ENCODE measurements at regions not wholly inside any gene's neighbourhood (a gene's known extent, or its start where the extent isn't known, plus 50 kb on each side); places are given as distances from the start of the nearest gene placed in this dataset.

- no peak for TF ChIP-seq JUND (IDR thresholded peaks at IDR 0.05; ENCODE audit: low read depth)
- DNase-seq (ENCODE audit: low read depth in 1 of 2, low spot score in 1 of 2) = no peak
- in situ Hi-C loops (cut with HindIII; ENCODE audit: low pct_unique_long_range_greater_than_20kb, low sequenced_read_pairs) = no loop called here
Measured at GRCh38 chr16:73923951-73924350, 372.7 kb upstream of the PSMD7 start.

GRCh38 chr16:73921295-73921694 is 375.3 kb upstream of the PSMD7 start:
- no peak for DNase-seq (ENCODE audit: low read depth in 1 of 2, low spot score in 1 of 2)
- TF ChIP-seq JUND (IDR thresholded peaks at IDR 0.05; ENCODE audit: low read depth) = no peak
- in situ Hi-C loops (cut with HindIII; ENCODE audit: low pct_unique_long_range_greater_than_20kb, low sequenced_read_pairs) = no loop called here

GRCh38 chr16:73916829-73917594 is 379.6 kb upstream of the PSMD7 start:
- in situ Hi-C loops (cut with HindIII; ENCODE audit: low pct_unique_long_range_greater_than_20kb, low sequenced_read_pairs) = no loop called here

GRCh38 chr16:73915935-73916334 is 380.7 kb upstream of the PSMD7 start:
- TF ChIP-seq JUND (IDR thresholded peaks at IDR 0.05; ENCODE audit: low read depth) = no peak

More at GRCh38 chr16:73916829-73917594, 379.6 kb upstream of the PSMD7 start:
- TF ChIP-seq JUND (IDR thresholded peaks at IDR 0.05; ENCODE audit: low read depth) = no peak
- no peak for DNase-seq (ENCODE audit: low read depth in 1 of 2, low spot score in 1 of 2)

GRCh38 chr16:73915140-73915539 is 381.5 kb upstream of the PSMD7 start:
- no peak for TF ChIP-seq JUND (IDR thresholded peaks at IDR 0.05; ENCODE audit: low read depth)
- in situ Hi-C loops (cut with HindIII; ENCODE audit: low pct_unique_long_range_greater_than_20kb, low sequenced_read_pairs) = no loop called here
- DNase-seq (ENCODE audit: low read depth in 1 of 2, low spot score in 1 of 2) = no peak

More at GRCh38 chr16:73915935-73916334, 380.7 kb upstream of the PSMD7 start:
- in situ Hi-C loops (cut with HindIII; ENCODE audit: low pct_unique_long_range_greater_than_20kb, low sequenced_read_pairs) = no loop called here
- DNase-seq (ENCODE audit: low read depth in 1 of 2, low spot score in 1 of 2) = no peak

- no peak for TF ChIP-seq JUND (IDR thresholded peaks at IDR 0.05; ENCODE audit: low read depth)
- in situ Hi-C loops (cut with HindIII; ENCODE audit: low pct_unique_long_range_greater_than_20kb, low sequenced_read_pairs) = no loop called here
- DNase-seq (ENCODE audit: low read depth in 1 of 2, low spot score in 1 of 2) = no peak
Measured at GRCh38 chr16:73912850-73913249, 383.8 kb upstream of the PSMD7 start.

GRCh38 chr16:73912281-73912680 is 384.3 kb upstream of the PSMD7 start:
- no peak for DNase-seq (ENCODE audit: low read depth in 1 of 2, low spot score in 1 of 2)
- in situ Hi-C loops (cut with HindIII; ENCODE audit: low pct_unique_long_range_greater_than_20kb, low sequenced_read_pairs) = no loop called here
- TF ChIP-seq JUND (IDR thresholded peaks at IDR 0.05; ENCODE audit: low read depth) = no peak

GRCh38 chr16:73909529-73910035 is 387.0 kb upstream of the PSMD7 start:
- in situ Hi-C loops (cut with HindIII; ENCODE audit: low pct_unique_long_range_greater_than_20kb, low sequenced_read_pairs) = no loop called here
- DNase-seq (ENCODE audit: low read depth in 1 of 2, low spot score in 1 of 2) = no peak
- TF ChIP-seq JUND (IDR thresholded peaks at IDR 0.05; ENCODE audit: low read depth) = no peak

- no peak for DNase-seq (ENCODE audit: low read depth in 1 of 2, low spot score in 1 of 2)
- in situ Hi-C loops (cut with HindIII; ENCODE audit: low pct_unique_long_range_greater_than_20kb, low sequenced_read_pairs) = no loop called here
- no peak for TF ChIP-seq JUND (IDR thresholded peaks at IDR 0.05; ENCODE audit: low read depth)
Measured at GRCh38 chr16:73891129-73891542, 405.5 kb upstream of the PSMD7 start.

GRCh38 chr16:73890186-73891128 is 406.2 kb upstream of the PSMD7 start:
- in situ Hi-C loops (cut with HindIII; ENCODE audit: low pct_unique_long_range_greater_than_20kb, low sequenced_read_pairs) = no loop called here
- no peak for TF ChIP-seq JUND (IDR thresholded peaks at IDR 0.05; ENCODE audit: low read depth)
- DNase-seq (ENCODE audit: low read depth in 1 of 2, low spot score in 1 of 2) = no peak

GRCh38 chr16:73888840-73889490 is 407.6 kb upstream of the PSMD7 start:
- in situ Hi-C loops (cut with HindIII; ENCODE audit: low pct_unique_long_range_greater_than_20kb, low sequenced_read_pairs) = no loop called here
- DNase-seq (ENCODE audit: low read depth in 1 of 2, low spot score in 1 of 2) = no peak
- no peak for TF ChIP-seq JUND (IDR thresholded peaks at IDR 0.05; ENCODE audit: low read depth)

GRCh38 chr16:73887911-73888310 is 408.7 kb upstream of the PSMD7 start:
- in situ Hi-C loops (cut with HindIII; ENCODE audit: low pct_unique_long_range_greater_than_20kb, low sequenced_read_pairs) = no loop called here
- no peak for TF ChIP-seq JUND (IDR thresholded peaks at IDR 0.05; ENCODE audit: low read depth)
- no peak for DNase-seq (ENCODE audit: low read depth in 1 of 2, low spot score in 1 of 2)

Data from T47D (cell line).